CD4-positive, alpha-beta T cell (primary cell): ENCODE measurements at regions not wholly inside any gene's neighbourhood (a gene's known extent, or its start where the extent isn't known, plus 50 kb on each side); places are given as distances from the start of the nearest gene placed in this dataset.

Experiments
- ATAC-seq: fragments of 200-7000 bp; cut with Tn5 transposase; one replicate; pipeline ENCODE4 v1.10.0; 2022; ENCODE audit warnings: mild to moderate bottlenecking; ENCODE audit not compliant: poor library complexity
- CTCF ChIA-PET: fragments of 350-600 bp; sonication (Branson Sonifier 250); formaldehyde crosslinking; loops from one replicate; lab custom pipeline; 2021; ENCODE audit warnings: antibody characterized with exemption, inconsistent platforms; lab: Charles Lee
- POLR2A ChIA-PET: fragments of 350-600 bp; sonication (Branson Sonifier 250); formaldehyde crosslinking; loops from one replicate; lab custom pipeline; 2021; ENCODE audit warnings: antibody characterized with exemption, inconsistent platforms; lab: Charles Lee
- DNase-seq, 14 experiments: peaks; one replicate each; pipeline ENCODE4 v3.0.0-alpha.2; 2013 to 2020; ENCODE audit warnings: mixed read lengths in 2 of 14
- H3K27ac ChIP-seq, 2 donors: one replicate each; pipeline versions ENCODE4 v1.5.1 to v1.7.0; 2013; ENCODE audit warnings: low read length in 2 of 2, low read depth in 1 of 2, mild to moderate bottlenecking in 1 of 2
- H3K27me3 ChIP-seq, 2 experiments: 1 replicate in 1 of 2; 2 replicates in 1 of 2; pipeline versions ENCODE4 v1.6.1 to v1.7.0; 2013; ENCODE audit warnings: low read length in 2 of 2, control low read depth in 1 of 2, mild to moderate bottlenecking in 1 of 2, moderate library complexity in 1 of 2; ENCODE audit not compliant: insufficient read depth in 2 of 2, control insufficient read depth in 1 of 2
- H3K36me3 ChIP-seq: one replicate; pipeline ENCODE4 v1.6.1; 2013; ENCODE audit warnings: low read length, control low read depth; ENCODE audit not compliant: insufficient read depth
- H3K4me1 ChIP-seq: one replicate; pipeline ENCODE4 v1.6.1; 2013; ENCODE audit warnings: low read length, control low read depth; ENCODE audit not compliant: insufficient read depth
- H3K4me3 ChIP-seq: one replicate; pipeline ENCODE4 v1.5.1; 2013; ENCODE audit warnings: mild to moderate bottlenecking, low read length, moderate library complexity
- H3K9me3 ChIP-seq, 2 experiments: 1 replicate in 1 of 2; 2 replicates in 1 of 2; pipeline versions ENCODE4 v1.6.1 to v1.7.0; 2013; ENCODE audit warnings: low read length in 2 of 2, mild to moderate bottlenecking in 2 of 2, control low read depth in 1 of 2, moderate library complexity in 1 of 2; ENCODE audit not compliant: control insufficient read depth in 1 of 2, insufficient read depth in 1 of 2
- H3K27ac Mint-ChIP-seq: one replicate; pipeline ENCODE4 v1.8.0; 2020; ENCODE audit warnings: mixed read lengths
- H3K27me3 Mint-ChIP-seq: one replicate; pipeline ENCODE4 v1.8.0; 2021; ENCODE audit warnings: mixed read lengths
- H3K36me3 Mint-ChIP-seq: one replicate; pipeline ENCODE4 v1.8.0; 2021; ENCODE audit warnings: low read depth, mixed read lengths
- H3K4me1 Mint-ChIP-seq: one replicate; pipeline ENCODE4 v1.8.0; 2021; ENCODE audit warnings: low read depth, mixed read lengths
- H3K4me3 Mint-ChIP-seq: one replicate; pipeline ENCODE4 v1.8.0; 2020; ENCODE audit warnings: mild to moderate bottlenecking, mixed read lengths
- H3K9me3 Mint-ChIP-seq: one replicate; pipeline ENCODE4 v1.8.0; 2020; ENCODE audit warnings: mixed read lengths
- intact Hi-C, 2 experiments: fragments of 100-400 bp; cut with DNase I in 1 of 2; cut with micrococcal nuclease in 1 of 2; formaldehyde crosslinking; loops; one replicate each; pipeline versions ENCODE4 v1.15.1 to v1.9.0; 2023 to 2025; cut with DNase I, micrococcal nuclease
- TF ChIP-seq, protein P1 (sequence below): fragments of 200-600 bp; IDR thresholded peaks from one replicate; pipeline ENCODE4 v1.8.0; 2022; ENCODE audit warnings: antibody characterized with exemption, mild to moderate bottlenecking

DNA sequence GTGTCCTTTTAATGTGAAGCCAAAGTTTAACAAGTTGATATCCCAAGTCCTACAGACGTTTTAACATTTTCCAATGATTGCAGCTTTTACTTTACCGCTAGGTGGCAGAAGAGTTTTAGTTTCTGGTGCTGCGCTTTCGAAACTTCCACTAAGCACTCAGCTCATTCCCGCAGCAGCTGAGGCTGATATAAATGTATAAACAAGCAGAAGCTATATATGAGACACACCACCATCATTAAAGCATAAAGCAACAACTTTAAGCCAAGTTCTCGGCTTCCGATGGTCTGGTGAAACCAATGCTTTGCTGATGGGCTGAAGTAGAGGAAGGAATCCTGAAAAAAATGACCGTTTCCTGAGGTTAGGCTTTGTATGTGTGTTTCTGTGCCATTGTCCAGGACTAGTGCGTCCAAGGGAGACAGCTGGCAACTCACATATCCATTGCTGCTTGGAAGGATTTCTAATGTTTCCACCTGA is 753.9 kb downstream of the OLFM4 start:
- TF ChIP-seq, protein P1, sequence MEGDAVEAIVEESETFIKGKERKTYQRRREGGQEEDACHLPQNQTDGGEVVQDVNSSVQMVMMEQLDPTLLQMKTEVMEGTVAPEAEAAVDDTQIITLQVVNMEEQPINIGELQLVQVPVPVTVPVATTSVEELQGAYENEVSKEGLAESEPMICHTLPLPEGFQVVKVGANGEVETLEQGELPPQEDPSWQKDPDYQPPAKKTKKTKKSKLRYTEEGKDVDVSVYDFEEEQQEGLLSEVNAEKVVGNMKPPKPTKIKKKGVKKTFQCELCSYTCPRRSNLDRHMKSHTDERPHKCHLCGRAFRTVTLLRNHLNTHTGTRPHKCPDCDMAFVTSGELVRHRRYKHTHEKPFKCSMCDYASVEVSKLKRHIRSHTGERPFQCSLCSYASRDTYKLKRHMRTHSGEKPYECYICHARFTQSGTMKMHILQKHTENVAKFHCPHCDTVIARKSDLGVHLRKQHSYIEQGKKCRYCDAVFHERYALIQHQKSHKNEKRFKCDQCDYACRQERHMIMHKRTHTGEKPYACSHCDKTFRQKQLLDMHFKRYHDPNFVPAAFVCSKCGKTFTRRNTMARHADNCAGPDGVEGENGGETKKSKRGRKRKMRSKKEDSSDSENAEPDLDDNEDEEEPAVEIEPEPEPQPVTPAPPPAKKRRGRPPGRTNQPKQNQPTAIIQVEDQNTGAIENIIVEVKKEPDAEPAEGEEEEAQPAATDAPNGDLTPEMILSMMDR = peak; percentile 60
- peaks cover 6% of the 10 kb centered on the region for H3K4me1 Mint-ChIP-seq
- Histone ChIP-seq H3K4me1 (peaks cover 4% of the 10 kb centered on the region), H3K9me3 (peaks cover 0 to 4% of the 10 kb centered on the region in 2 experiments), H3K36me3 (no peaks in the 10 kb centered on the region), H3K27ac (no peak overlapping the region), H3K4me3 (no peak overlapping the region), H3K27me3 (no peaks in the 10 kb centered on the region)
- no peaks in the 10 kb centered on the region for H3K36me3 Mint-ChIP-seq
- H3K27ac Mint-ChIP-seq = no peak overlapping the region
- ATAC-seq (no peak), DNase-seq (peak in 3 of 14 experiments; percentile 7 to 10 (median 8))
- POLR2A ChIA-PET = interaction anchor here (1.0 kb wide), 1 partner anchor 8 kb away, joined by 3 read pairs; no protein-coding TSS in a partner anchor
- CTCF ChIA-PET = no interaction called here
- no peaks in the 10 kb centered on the region for H3K27me3 Mint-ChIP-seq
- H3K4me3 Mint-ChIP-seq = no peak overlapping the region
- intact Hi-C loops = no loop called here
- no peaks in the 10 kb centered on the region for H3K9me3 Mint-ChIP-seq

DNA sequence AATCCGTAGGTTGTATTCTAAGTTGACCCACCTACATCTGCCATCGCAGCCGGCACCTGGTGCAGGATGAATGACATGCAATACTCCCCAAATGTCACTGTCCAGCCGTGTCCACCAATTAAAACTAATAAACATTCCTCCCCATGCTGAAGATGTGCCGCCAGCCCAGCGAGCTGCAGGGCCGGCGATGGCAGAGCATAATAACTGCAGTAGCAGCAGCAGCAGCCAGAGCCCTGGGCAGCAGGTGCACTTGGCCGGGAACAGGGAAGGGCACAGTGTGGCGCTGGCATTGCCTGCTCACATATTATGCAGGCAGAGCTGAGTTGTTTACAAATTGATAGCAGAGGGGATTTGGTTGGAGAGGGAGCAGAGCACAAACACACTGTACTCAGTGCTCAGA is 754.9 kb downstream of the OLFM4 start:
- no peaks in the 10 kb centered on the region for H3K36me3 Mint-ChIP-seq
- Histone ChIP-seq H3K27me3 (no peaks in the 10 kb centered on the region), H3K27ac (no peak overlapping the region), H3K36me3 (no peaks in the 10 kb centered on the region), H3K4me1 (peaks cover 4% of the 10 kb centered on the region), H3K4me3 (no peak overlapping the region), H3K9me3 (peaks cover 0 to 4% of the 10 kb centered on the region in 2 experiments)
- H3K27me3 Mint-ChIP-seq = no peaks in the 10 kb centered on the region
- ATAC-seq (no peak), DNase-seq (peak in 1 of 14 experiments; percentile 2)
- H3K4me1 Mint-ChIP-seq = peaks cover 6% of the 10 kb centered on the region
- no peak overlapping the region for H3K4me3 Mint-ChIP-seq
- POLR2A ChIA-PET = interaction anchor here (1.0 kb wide), 1 partner anchor 7 kb away, joined by 3 read pairs; no protein-coding TSS in a partner anchor
- intact Hi-C loops = no loop called here
- TF ChIP-seq, protein P1 = no peak
- CTCF ChIA-PET = no interaction called here
- no peaks in the 10 kb centered on the region for H3K9me3 Mint-ChIP-seq
- H3K27ac Mint-ChIP-seq = no peak overlapping the region

DNA sequence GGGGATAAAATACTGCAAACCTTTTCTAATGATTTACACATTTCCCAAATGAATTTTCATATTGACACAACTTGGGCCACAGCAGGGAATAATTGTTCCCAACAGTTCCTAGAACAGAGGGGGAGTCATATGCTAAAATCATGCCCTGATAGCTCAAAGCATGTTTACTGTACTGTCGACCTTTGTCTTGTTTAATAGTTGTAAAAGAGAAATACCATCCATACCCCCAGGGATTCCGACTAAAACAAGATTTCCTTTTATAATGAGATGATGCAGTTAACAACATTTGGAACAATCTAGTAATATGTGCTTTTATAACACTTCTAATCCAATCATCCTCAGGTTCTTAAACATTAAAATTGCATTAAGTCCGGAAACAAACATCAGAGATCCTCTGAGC is 759.7 kb downstream of the OLFM4 start:
- intact Hi-C loops = no loop called here
- ATAC-seq = no peak
- POLR2A ChIA-PET = no interaction called here

More for the DNA sequence above, 759.7 kb downstream of the OLFM4 start:
- no peaks in the 10 kb centered on the region for H3K36me3 Mint-ChIP-seq
- no peaks in the 10 kb centered on the region for H3K4me1 Mint-ChIP-seq
- H3K9me3 ChIP-seq = peaks cover 0 to 4% of the 10 kb centered on the region in 2 experiments
- no peaks in the 10 kb centered on the region for H3K27me3 ChIP-seq
- H3K27ac Mint-ChIP-seq = no peak overlapping the region
- CTCF ChIA-PET = no interaction called here
- TF ChIP-seq, protein P1 = no peak
- H3K27me3 Mint-ChIP-seq = no peaks in the 10 kb centered on the region
- no peak overlapping the region for H3K4me3 Mint-ChIP-seq
- H3K4me1 ChIP-seq = no peaks in the 10 kb centered on the region
- no peak overlapping the region for H3K4me3 ChIP-seq
- no peaks in the 10 kb centered on the region for H3K9me3 Mint-ChIP-seq
- no peak for DNase-seq
- no peaks in the 10 kb centered on the region for H3K36me3 ChIP-seq
- no peak overlapping the region for H3K27ac ChIP-seq
